Stimulated activated naive CD8-positive, alpha-beta T cell treated with anti-CD3 and anti-CD28 coated beads, Interleukin-15, amount 100 ng/mL, for 72 hours (primary cell): ENCODE measurements at regions not wholly inside any gene's neighbourhood (a gene's known extent, or its start where the extent isn't known, plus 50 kb on each side); places are given as distances from the start of the nearest gene placed in this dataset.
"Not testable (repeated sequence)": the region's sequence is repeated elsewhere in the genome, so short reads cannot be mapped to it uniquely, and the experiment has no call there.

ENCODE experiments used
- ATAC-seq: fragments of 150-1000 bp; cut with Tn5 transposase; 2 replicates; pipeline ENCODE4 v1.10.0; 2021; ENCODE audit warnings: mild to moderate bottlenecking, moderate library complexity
- DNase-seq, 2 donors: peaks; one replicate each; pipeline ENCODE4 v3.0.0; 2021 to 2022
- H3K27ac Mint-ChIP-seq, 2 donors: one replicate each; pipeline ENCODE4 v1.8.0; 2022; ENCODE audit warnings: mild to moderate bottlenecking in 2 of 2, mixed read lengths in 2 of 2, moderate library complexity in 2 of 2
- H3K27me3 Mint-ChIP-seq: one replicate; pipeline ENCODE4 v1.8.0; 2022; ENCODE audit warnings: mixed read lengths
- H3K4me1 Mint-ChIP-seq: one replicate; pipeline ENCODE4 v1.8.0; 2022; ENCODE audit warnings: mild to moderate bottlenecking, mixed read lengths
- H3K4me3 Mint-ChIP-seq, 2 donors: one replicate each; pipeline ENCODE4 v1.8.0; 2022; ENCODE audit warnings: mild to moderate bottlenecking in 2 of 2, mixed read lengths in 2 of 2, moderate library complexity in 1 of 2
- H3K9me3 Mint-ChIP-seq, 2 donors: one replicate each; pipeline ENCODE4 v1.8.0; 2022; ENCODE audit warnings: mixed read lengths in 2 of 2

DNA sequence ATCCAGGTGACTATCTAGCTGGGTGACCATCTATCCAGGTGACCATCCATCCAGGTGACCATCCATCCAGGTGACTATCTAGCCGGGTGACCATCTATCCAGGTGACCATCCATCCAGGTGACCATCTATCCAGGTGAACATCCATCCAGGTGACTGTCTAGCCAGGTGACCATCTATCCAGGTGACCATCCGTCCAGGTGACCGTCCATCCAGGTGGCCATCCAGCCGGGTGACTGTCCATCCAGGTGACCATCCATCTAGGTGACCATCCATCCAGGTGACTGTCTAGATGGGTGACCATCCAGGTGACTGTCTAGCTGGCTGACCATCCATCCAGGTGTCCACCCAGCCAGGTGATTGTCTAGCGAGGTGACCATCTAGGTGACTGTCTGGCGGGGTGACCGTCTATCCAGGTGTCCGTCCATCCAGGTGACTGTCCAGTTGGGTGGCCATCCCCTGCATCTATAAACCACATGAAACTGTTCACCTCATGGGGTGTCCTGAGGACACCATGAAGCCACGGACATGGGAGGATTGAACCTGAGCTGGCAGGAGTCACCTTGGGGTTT, 305.3 kb downstream of the NDUFA10 start:
- Mint-ChIP-seq H3K9me3 (peaks cover 0 to 14% of the 10 kb centered on the region in 2 donors), H3K27ac (no peak overlapping the region)
- no peak for ATAC-seq

DNA sequence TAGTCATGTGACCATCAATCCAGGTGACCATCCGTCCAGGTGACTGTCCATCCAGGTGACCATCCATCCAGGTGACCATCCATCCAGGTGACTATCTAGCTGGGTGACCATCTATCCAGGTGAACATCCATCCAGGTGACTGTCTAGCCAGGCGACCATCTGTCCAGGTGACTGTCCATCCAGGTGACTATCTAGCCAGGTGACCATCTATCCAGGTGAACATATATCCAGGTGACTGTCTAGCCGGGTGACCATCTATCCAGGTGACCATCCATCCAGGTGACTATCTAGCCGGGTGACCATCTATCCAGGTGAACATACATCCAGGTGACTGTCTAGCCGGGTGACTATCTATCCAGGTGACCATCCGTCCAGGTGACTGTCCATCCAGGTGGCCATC, 306.2 kb downstream of the NDUFA10 start:
- H3K4me3 Mint-ChIP-seq, H3K27ac Mint-ChIP-seq, ATAC-seq, H3K27me3 Mint-ChIP-seq, DNase-seq, H3K4me1 Mint-ChIP-seq: not testable (repeated sequence)
- peaks cover 7 to 21% of the 10 kb centered on the region in 2 donors for H3K9me3 Mint-ChIP-seq

More for the DNA sequence above, 305.3 kb downstream of the NDUFA10 start:
- Mint-ChIP-seq H3K4me1 (no peaks in the 10 kb centered on the region), H3K27me3 (no peaks in the 10 kb centered on the region), H3K4me3 (no peak overlapping the region)
- no peak for DNase-seq

GRCh38 chr2:239717706-239718105, 307.4 kb downstream of the NDUFA10 start:
- H3K27me3 Mint-ChIP-seq, result no peaks in the 10 kb centered on the region
- H3K27ac Mint-ChIP-seq, result no peak overlapping the region
- no peaks in the 10 kb centered on the region for H3K4me1 Mint-ChIP-seq
- ATAC-seq (no peak), DNase-seq (no peak)
- no peak overlapping the region for H3K4me3 Mint-ChIP-seq
- H3K9me3 Mint-ChIP-seq, result peaks cover 12 to 25% of the 10 kb centered on the region in 2 donors

GRCh38 chr2:239717319-239717675, 307.8 kb downstream of the NDUFA10 start:
- no peaks in the 10 kb centered on the region for H3K4me1 Mint-ChIP-seq
- H3K9me3 Mint-ChIP-seq, result peaks cover 12 to 25% of the 10 kb centered on the region in 2 donors
- ATAC-seq (no peak), DNase-seq (no peak)
- no peaks in the 10 kb centered on the region for H3K27me3 Mint-ChIP-seq
- no peak overlapping the region for H3K4me3 Mint-ChIP-seq
- H3K27ac Mint-ChIP-seq, result no peak overlapping the region

- H3K4me1 Mint-ChIP-seq, result no peaks in the 10 kb centered on the region
- DNase-seq, result no peak
These were observed 308.4 kb downstream of the NDUFA10 start for GRCh38 chr2:239716536-239717318.

GRCh38 chr2:239716009-239716408, 309.1 kb downstream of the NDUFA10 start:
- no peak overlapping the region for H3K27ac Mint-ChIP-seq
- peaks cover 9% of the 10 kb centered on the region for H3K27me3 Mint-ChIP-seq
- H3K4me3 Mint-ChIP-seq, result no peak overlapping the region
- ATAC-seq, result no peak
- H3K4me1 Mint-ChIP-seq, result no peaks in the 10 kb centered on the region
- H3K9me3 Mint-ChIP-seq, result peaks cover 12 to 35% of the 10 kb centered on the region in 2 donors
- DNase-seq, result no peak

More at GRCh38 chr2:239716536-239717318, 308.4 kb downstream of the NDUFA10 start:
- H3K9me3 Mint-ChIP-seq, result peaks cover 12 to 28% of the 10 kb centered on the region in 2 donors
- no peak overlapping the region for H3K4me3 Mint-ChIP-seq
- no peak for ATAC-seq
- H3K27me3 Mint-ChIP-seq, result peaks cover 2% of the 10 kb centered on the region
- H3K27ac Mint-ChIP-seq, result no peak overlapping the region

DNA sequence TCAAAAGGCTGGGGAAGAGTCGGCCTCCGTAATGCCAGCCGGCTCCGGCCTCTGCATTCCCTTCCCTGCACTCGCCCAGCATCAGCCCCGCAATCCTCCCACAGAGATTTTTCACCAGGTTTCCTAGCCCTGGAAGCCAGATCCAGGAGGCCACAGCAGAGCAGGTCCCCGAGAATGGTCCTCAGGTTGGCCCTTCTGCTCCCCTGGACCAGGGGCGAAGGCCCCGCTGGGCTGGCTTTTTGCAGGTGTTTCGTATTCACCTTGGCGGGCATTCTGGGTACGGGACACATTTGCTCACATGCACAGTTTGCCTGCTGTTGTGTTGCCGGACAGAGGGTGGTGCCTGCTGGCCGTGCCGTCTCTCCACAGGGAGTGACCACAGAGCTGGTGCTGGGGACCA, 309.5 kb downstream of the NDUFA10 start:
- no peaks in the 10 kb centered on the region for H3K4me1 Mint-ChIP-seq
- ATAC-seq, result no peak
- peaks cover 15 to 39% of the 10 kb centered on the region in 2 donors for H3K9me3 Mint-ChIP-seq
- no peak overlapping the region for H3K4me3 Mint-ChIP-seq
- no peak overlapping the region for H3K27ac Mint-ChIP-seq
- no peak for DNase-seq
- H3K27me3 Mint-ChIP-seq, result peaks cover 14% of the 10 kb centered on the region

- Mint-ChIP-seq H3K27me3 (peaks cover 14% of the 10 kb centered on the region), H3K27ac (no peak overlapping the region), H3K9me3 (peaks cover 16 to 40% of the 10 kb centered on the region in 2 donors), H3K4me1 (no peaks in the 10 kb centered on the region), H3K4me3 (no peak overlapping the region)
- DNase-seq (no peak), ATAC-seq (no peak)
These were observed 309.9 kb downstream of the NDUFA10 start for GRCh38 chr2:239715202-239715601.

DNA sequence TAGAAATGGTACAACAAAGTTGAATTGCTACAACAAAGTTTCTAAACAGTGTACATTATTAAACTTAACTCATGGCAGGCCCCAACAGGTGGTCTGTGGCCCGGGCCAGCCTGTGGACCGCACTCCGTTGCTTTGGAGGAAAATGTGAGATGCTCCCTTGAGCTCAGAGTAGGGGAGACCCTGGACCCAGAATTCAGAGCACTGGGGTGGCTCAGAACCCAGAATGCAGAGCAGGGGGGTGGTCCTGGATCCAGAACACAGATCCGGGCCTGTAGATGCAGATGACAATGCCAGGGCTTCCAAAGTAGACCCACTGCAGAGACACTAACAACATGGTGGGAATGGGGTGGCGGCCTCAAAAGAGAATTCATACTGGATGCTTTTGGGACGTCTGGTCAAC, 311.0 kb downstream of the NDUFA10 start:
- no peak overlapping the region for H3K4me3 Mint-ChIP-seq

GRCh38 chr2:239712755-239713154, 311.9 kb upstream of the HDAC4 start:
- peak overlapping the region in 1 of 2 donors; percentile 4 for H3K27ac Mint-ChIP-seq
- peaks cover 16 to 40% of the 10 kb centered on the region in 2 donors for H3K9me3 Mint-ChIP-seq
- H3K4me1 Mint-ChIP-seq, result no peaks in the 10 kb centered on the region
- peaks cover 14% of the 10 kb centered on the region for H3K27me3 Mint-ChIP-seq
- DNase-seq (no peak), ATAC-seq (no peak)
- no peak overlapping the region for H3K4me3 Mint-ChIP-seq

More for the DNA sequence above, 311.0 kb downstream of the NDUFA10 start:
- H3K27ac Mint-ChIP-seq, result no peak overlapping the region
- H3K4me1 Mint-ChIP-seq, result no peaks in the 10 kb centered on the region
- DNase-seq, result no peak
- peaks cover 14% of the 10 kb centered on the region for H3K27me3 Mint-ChIP-seq
- ATAC-seq, result no peak
- H3K9me3 Mint-ChIP-seq, result peaks cover 16 to 40% of the 10 kb centered on the region in 2 donors

DNA sequence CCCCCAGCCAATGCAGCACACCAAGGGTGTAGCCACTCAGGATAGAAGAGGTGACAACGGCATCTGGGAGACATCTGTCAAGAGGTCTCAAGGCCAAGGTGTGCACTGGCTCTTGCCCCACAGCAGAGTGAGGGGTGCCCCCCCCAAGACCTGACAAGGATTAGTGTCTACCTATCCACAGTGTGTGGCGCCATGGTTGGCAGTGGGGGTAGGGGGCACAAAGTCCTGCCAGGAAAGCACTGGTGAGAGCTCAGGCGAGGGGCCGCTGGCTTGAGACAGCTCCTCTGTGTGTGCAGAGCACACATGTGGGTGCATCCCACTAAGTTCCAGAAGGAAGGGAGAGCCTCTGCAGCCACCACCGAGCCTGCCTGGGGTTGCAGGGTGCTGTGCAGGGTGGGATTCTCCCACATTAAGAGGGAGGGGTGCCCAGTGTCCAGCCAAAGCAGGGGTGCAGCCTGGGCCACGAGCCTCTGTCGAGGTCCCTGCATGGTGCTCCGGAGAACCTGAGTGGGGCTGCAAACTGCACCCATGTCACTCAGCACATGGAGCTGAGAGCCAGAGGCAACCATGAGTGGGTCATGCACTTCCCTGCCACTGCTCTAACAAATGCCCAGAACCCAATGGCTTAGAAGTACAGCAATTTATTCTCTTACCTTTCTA, 311.2 kb upstream of the HDAC4 start:
- Mint-ChIP-seq H3K4me1 (no peaks in the 10 kb centered on the region), H3K27me3 (peaks cover 14% of the 10 kb centered on the region), H3K9me3 (peaks cover 16 to 40% of the 10 kb centered on the region in 2 donors), H3K27ac (no peak overlapping the region), H3K4me3 (no peak overlapping the region)
- DNase-seq (no peak), ATAC-seq (no peak)

DNA sequence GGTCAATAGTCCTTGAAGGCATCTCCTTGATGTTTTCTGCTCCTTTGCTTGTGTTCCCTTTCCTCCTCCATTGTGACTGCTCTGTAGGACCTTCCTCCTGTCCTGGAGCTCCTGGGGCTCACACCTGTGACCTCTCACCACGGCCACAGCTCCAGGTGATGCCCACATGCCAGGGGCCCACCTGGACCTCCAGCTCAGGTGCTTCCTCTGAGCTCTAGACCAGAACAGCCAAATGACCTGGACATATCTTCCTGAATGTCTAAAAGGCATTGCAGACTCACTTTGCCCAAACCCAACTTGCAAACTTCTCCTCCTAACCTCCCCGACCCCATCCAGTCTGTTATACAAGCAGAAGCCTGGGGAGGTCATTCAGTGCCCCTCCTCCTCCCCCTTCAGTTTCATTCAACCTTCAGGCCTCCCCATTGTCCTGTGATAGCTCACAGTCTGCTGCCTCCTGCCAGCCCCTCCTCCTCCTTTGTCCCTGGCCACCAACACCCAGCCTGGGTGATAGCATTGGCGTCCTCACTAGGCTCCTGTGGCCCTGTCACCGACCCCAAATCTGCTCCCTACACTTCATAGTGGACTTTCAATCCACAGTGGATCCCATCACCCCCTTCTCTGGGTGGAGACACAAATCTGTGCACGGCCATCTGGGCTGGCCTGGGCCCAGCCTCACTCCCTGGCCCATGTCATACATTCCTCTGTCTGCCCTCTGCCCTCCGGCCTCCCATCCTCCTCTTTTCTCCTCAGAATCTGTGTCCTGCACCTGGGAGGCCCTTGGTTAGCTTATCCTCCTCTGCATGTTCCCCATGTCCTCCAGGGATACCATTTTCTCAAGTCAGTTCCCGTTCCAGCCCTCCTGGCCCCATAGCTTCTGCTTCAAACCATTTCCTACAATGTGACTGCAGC, 310.4 kb upstream of the HDAC4 start:
- H3K4me3 Mint-ChIP-seq, result no peak overlapping the region
- H3K27ac Mint-ChIP-seq, result no peak overlapping the region
- H3K27me3 Mint-ChIP-seq, result peaks cover 19% of the 10 kb centered on the region
- ATAC-seq (no peak), DNase-seq (no peak)
- H3K4me1 Mint-ChIP-seq, result no peaks in the 10 kb centered on the region
- H3K9me3 Mint-ChIP-seq, result peaks cover 16 to 38% of the 10 kb centered on the region in 2 donors

- no peak for DNase-seq
- Mint-ChIP-seq H3K4me1 (no peaks in the 10 kb centered on the region), H3K4me3 (no peak overlapping the region), H3K9me3 (peaks cover 12 to 23% of the 10 kb centered on the region in 2 donors), H3K27me3 (peaks cover 32% of the 10 kb centered on the region), H3K27ac (peak overlapping the region in 1 of 2 donors; percentile 38)
- no peak for ATAC-seq
These were observed 305.5 kb upstream of the HDAC4 start for GRCh38 chr2:239706367-239706766.

DNA sequence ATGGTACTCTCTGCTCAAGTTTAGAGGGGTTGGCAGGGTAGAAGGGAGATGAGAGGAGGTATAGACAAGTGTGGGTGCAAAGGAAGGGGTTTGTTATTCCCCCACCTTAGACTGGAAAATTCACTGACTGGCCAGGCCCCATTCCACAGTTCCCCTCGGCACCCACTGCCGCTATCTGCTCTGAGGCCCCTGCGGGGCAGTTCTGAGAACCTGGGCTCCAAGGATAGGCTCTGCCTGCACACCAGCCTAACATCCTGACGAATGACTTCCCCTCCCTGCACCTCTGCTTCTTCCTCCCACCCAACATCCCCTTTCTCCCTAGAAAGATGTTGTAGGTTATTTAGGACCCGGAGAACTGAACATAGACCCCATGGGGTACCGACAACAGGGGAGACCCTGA, 303.9 kb upstream of the HDAC4 start:
- H3K27me3 Mint-ChIP-seq, result peaks cover 24% of the 10 kb centered on the region
- no peak for ATAC-seq

DNA sequence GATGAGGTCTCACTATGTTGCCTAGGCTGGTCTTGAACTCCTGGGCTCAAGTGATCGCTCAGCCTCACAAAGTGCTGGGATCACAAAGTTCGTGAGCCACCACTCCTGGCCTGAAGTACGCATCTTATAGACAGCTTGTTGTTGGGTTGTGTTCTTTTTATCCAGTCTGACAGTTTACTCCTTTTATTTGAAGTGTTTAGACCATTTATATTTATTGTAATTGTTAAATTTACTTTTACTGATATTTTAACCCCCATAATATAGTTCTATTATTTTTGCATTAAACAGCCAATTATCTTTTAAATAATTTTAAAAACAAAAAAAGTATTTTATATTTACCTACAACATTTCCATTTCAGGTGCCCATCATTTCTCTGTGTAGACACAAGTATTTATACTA, 303.0 kb upstream of the HDAC4 start:
- Mint-ChIP-seq H3K27ac (no peak overlapping the region), H3K4me1 (no peaks in the 10 kb centered on the region), H3K27me3 (peaks cover 24% of the 10 kb centered on the region), H3K4me3 (no peak overlapping the region), H3K9me3 (peaks cover 8 to 15% of the 10 kb centered on the region in 2 donors)
- ATAC-seq, result no peak
- DNase-seq, result no peak

More for the DNA sequence above, 303.9 kb upstream of the HDAC4 start:
- H3K4me3 Mint-ChIP-seq, result no peak overlapping the region
- no peak overlapping the region for H3K27ac Mint-ChIP-seq
- peaks cover 8 to 15% of the 10 kb centered on the region in 2 donors for H3K9me3 Mint-ChIP-seq
- H3K4me1 Mint-ChIP-seq, result no peaks in the 10 kb centered on the region
- DNase-seq, result no peak
